Adrenal gland (tissue), 9 donors: ENCODE measurements at regions not wholly inside any gene's neighbourhood (a gene's known extent, or its start where the extent isn't known, plus 50 kb on each side); places are given as distances from the start of the nearest gene placed in this dataset.

Source experiments
- DNase-seq, 7 donors: peaks; one replicate each; pipeline ENCODE4 v3.0.0-alpha.2; 2019 to 2020
- H3K27ac ChIP-seq, 5 donors: fragments of 200-600 bp; sonication (generic) in 4 of 5; 1 replicate in 3 of 5; 2 replicates in 2 of 5; pipeline versions ENCODE4 v1.5.1 to v1.8.0; 2016 to 2020; ENCODE audit warnings: mild to moderate bottlenecking in 1 of 5
- H3K27me3 ChIP-seq: fragments of 200-600 bp; 2 replicates; pipeline ENCODE4 v1.8.0; 2021
- H3K36me3 ChIP-seq, 2 donors: fragments of 200-600 bp; replicated peaks in 1 of 2; 1 replicate in 1 of 2; 2 replicates in 1 of 2; pipeline versions ENCODE4 v1.5.1 to v1.8.0; 2018 to 2022
- H3K4me1 ChIP-seq, 2 donors: fragments of 200-600 bp; replicated peaks in 1 of 2; 1 replicate in 1 of 2; 2 replicates in 1 of 2; pipeline versions ENCODE4 v1.5.1 to v1.8.0; 2018 to 2021
- H3K4me3 ChIP-seq, 4 donors: fragments of 200-600 bp; sonication (generic) in 3 of 4; one replicate each; pipeline ENCODE4 v1.5.1; 2016 to 2018
- H3K9me3 ChIP-seq, 3 donors: fragments of 200-600 bp; sonication (generic) in 1 of 3; replicated peaks in 1 of 3; 1 replicate in 2 of 3; 2 replicates in 1 of 3; pipeline versions ENCODE4 v1.5.1 to v1.8.0; 2016 to 2021
- CTCF ChIP-seq, 6 experiments: fragments of 450-650 bp in 4 of 6; fragments of 200-600 bp in 2 of 6; sonication (generic) in 1 of 6; IDR thresholded peaks; 1 replicate in 5 of 6; 2 replicates in 1 of 6; pipeline versions ENCODE4 v1.5.1 to v1.8.0; 2016 to 2021; ENCODE audit warnings: antibody characterized with exemption in 6 of 6, mild to moderate bottlenecking in 2 of 6, moderate library complexity in 1 of 6
- POLR2A ChIP-seq, 2 donors: fragments of 450-650 bp; IDR thresholded peaks; one replicate each; pipeline ENCODE4 v1.6.1; 2017; ENCODE audit warnings: antibody characterized with exemption in 2 of 2, mild to moderate bottlenecking in 2 of 2, moderate library complexity in 1 of 2
- WGBS, 4 donors: extraction: QIAGEN DNeasy Blood & Tissue Kit in 2 of 4; methylation state at CpG; one replicate each; pipeline versions ENCODE4 v1.1.5 to v1.1.7; 2013 to 2017; 5-methylcytosine and 5-hydroxymethylcytosine counted together
- intact Hi-C, 2 donors: fragments of 100-400 bp; cut with DNase I; formaldehyde crosslinking; loops; one replicate each; pipeline versions ENCODE4 v1.14.1 to v1.15.0; 2022 to 2023
- donor health status: healthy with polysubstance abuse.
- donor health status: Bipolar disorder and iron deficiency.
- donor health status: DM: yes; HTN: yes; CAD: no.
- donor health status: DM: no; HTN: no; CAD: no.
- donor health status: DM: no; HTN: no; CAD: no.

- intact Hi-C loops, result no loop called here
- H3K4me3 ChIP-seq, result no peak overlapping the region
- 46 to 54% (median 48%) methylated on average over 2 of the region's 2 CpGs for WGBS, 4 donors
These were observed 288.1 kb upstream of the FIGN start for GRCh38 chr2:164023896-164024295.

GRCh38 chr2:164015328-164016123, 279.7 kb upstream of the FIGN start:
- 69 to 76% (median 72%) methylated on average over 12 of the region's 12 CpGs for WGBS, 4 donors
- intact Hi-C loops, result no loop called here
- no peak for DNase-seq

More at GRCh38 chr2:164023896-164024295, 288.1 kb upstream of the FIGN start:
- DNase-seq, result no peak
- Histone ChIP-seq H3K36me3 (no peaks in the 10 kb centered on the region), H3K27me3 (no peaks in the 10 kb centered on the region), H3K27ac (no peak overlapping the region), H3K4me1 (no peaks in the 10 kb centered on the region), H3K9me3 (no peaks in the 10 kb centered on the region)
- TF ChIP-seq CTCF (IDR thresholded peaks at IDR 0.05), result no peak
- TF ChIP-seq POLR2A (IDR thresholded peaks at IDR 0.05), result no peak

GRCh38 chr2:164014791-164015190, 279.0 kb upstream of the FIGN start:
- 65 to 80% (median 70%) methylated on average over 1 of the region's 1 CpG for WGBS, 4 donors
- TF ChIP-seq CTCF (IDR thresholded peaks at IDR 0.05) (no peak), POLR2A (IDR thresholded peaks at IDR 0.05) (no peak)
- intact Hi-C loops, result no loop called here
- DNase-seq, result no peak
- Histone ChIP-seq H3K36me3 (no peaks in the 10 kb centered on the region), H3K27ac (no peak overlapping the region), H3K4me3 (no peak overlapping the region), H3K9me3 (peaks cover 0 to 8% (median 0%) of the 10 kb centered on the region in 3 donors), H3K4me1 (no peaks in the 10 kb centered on the region), H3K27me3 (no peaks in the 10 kb centered on the region)

More at GRCh38 chr2:164015328-164016123, 279.7 kb upstream of the FIGN start:
- Histone ChIP-seq H3K27ac (no peak overlapping the region), H3K4me1 (no peaks in the 10 kb centered on the region), H3K9me3 (peaks cover 0 to 7% (median 0%) of the 10 kb centered on the region in 3 donors), H3K4me3 (no peak overlapping the region), H3K36me3 (no peaks in the 10 kb centered on the region), H3K27me3 (no peaks in the 10 kb centered on the region)
- no peak for TF ChIP-seq CTCF (IDR thresholded peaks at IDR 0.05)
- no peak for TF ChIP-seq POLR2A (IDR thresholded peaks at IDR 0.05)

GRCh38 chr2:164014068-164014731, 278.4 kb upstream of the FIGN start:
- no peaks in the 10 kb centered on the region for H3K4me1 ChIP-seq
- whole genome bisulfite sequencing, 4 donors, result 61 to 73% (median 66%) methylated on average over 11 of the region's 11 CpGs
- TF ChIP-seq POLR2A (IDR thresholded peaks at IDR 0.05) (no peak), CTCF (IDR thresholded peaks at IDR 0.05) (no peak)
- H3K4me3 ChIP-seq, result no peak overlapping the region
- intact Hi-C loops, result no loop called here
- H3K36me3 ChIP-seq, result no peaks in the 10 kb centered on the region
- peaks cover 0 to 8% (median 0%) of the 10 kb centered on the region in 3 donors for H3K9me3 ChIP-seq
- no peak for DNase-seq
- no peak overlapping the region for H3K27ac ChIP-seq
- no peaks in the 10 kb centered on the region for H3K27me3 ChIP-seq
